WI38 (cell line): ENCODE measurements at regions not wholly inside any gene's neighbourhood (a gene's known extent, or its start where the extent isn't known, plus 50 kb on each side); places are given as distances from the start of the nearest gene placed in this dataset.
A peak's percentile ranks its signal among the peaks of the same experiment; 100 is the strongest.

ENCODE experiments used
- H3K4me3 ChIP-seq: 2 replicates; pipeline ENCODE4 v1.5.1; 2011; ENCODE audit warnings: low read depth, mild to moderate bottlenecking, control low read depth, low read length
- TF ChIP-seq, protein P1 (sequence below): IDR thresholded peaks from 2 replicates; pipeline ENCODE4 v1.5.1; 2012; ENCODE audit warnings: low read depth, mild to moderate bottlenecking, control low read depth, low read length

DNA sequence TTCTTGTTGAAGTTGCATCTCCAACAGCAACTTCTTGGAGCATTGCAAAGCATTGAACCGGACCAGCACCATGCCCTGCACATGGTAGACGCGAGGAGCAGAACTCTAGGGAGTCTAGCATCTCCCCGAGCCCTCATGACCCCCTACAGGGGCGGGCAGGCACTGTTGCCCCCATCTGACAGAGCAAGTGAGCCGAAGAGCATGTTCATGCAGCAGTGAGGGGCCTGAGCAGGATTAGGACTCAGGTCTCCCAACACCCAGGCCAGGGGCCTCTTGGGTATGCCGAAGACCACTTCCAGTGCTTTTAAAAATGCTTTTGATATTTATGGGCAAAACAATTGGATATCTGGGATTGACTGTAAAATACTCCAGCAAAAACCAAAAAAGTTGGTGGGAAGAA is 163.3 kb downstream of the TFCP2L1 start:
- no peak overlapping the region for H3K4me3 ChIP-seq
- TF ChIP-seq, protein P1, sequence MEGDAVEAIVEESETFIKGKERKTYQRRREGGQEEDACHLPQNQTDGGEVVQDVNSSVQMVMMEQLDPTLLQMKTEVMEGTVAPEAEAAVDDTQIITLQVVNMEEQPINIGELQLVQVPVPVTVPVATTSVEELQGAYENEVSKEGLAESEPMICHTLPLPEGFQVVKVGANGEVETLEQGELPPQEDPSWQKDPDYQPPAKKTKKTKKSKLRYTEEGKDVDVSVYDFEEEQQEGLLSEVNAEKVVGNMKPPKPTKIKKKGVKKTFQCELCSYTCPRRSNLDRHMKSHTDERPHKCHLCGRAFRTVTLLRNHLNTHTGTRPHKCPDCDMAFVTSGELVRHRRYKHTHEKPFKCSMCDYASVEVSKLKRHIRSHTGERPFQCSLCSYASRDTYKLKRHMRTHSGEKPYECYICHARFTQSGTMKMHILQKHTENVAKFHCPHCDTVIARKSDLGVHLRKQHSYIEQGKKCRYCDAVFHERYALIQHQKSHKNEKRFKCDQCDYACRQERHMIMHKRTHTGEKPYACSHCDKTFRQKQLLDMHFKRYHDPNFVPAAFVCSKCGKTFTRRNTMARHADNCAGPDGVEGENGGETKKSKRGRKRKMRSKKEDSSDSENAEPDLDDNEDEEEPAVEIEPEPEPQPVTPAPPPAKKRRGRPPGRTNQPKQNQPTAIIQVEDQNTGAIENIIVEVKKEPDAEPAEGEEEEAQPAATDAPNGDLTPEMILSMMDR = no peak

DNA sequence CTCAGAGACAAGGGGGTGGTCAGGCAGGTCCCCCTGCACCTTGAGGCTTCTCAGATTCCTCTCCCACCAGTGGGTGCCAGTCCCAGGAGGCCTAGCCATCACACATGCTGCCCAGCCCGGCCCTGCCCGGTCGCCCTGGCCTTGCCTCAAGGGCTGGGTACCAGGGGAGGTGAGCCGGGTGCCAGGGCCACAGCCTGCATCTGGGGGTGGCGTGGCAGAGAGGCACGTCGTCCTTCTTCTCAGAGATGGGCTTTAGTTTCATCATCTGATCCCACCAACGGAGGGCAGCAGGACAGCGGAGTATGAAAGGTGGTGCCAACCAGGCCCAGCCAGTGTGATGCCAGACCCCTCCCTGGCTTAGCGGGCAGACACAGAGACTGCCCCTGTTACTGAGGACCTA is 161.7 kb downstream of the TFCP2L1 start:
- TF ChIP-seq, protein P1 = no peak
- no peak overlapping the region for H3K4me3 ChIP-seq

DNA sequence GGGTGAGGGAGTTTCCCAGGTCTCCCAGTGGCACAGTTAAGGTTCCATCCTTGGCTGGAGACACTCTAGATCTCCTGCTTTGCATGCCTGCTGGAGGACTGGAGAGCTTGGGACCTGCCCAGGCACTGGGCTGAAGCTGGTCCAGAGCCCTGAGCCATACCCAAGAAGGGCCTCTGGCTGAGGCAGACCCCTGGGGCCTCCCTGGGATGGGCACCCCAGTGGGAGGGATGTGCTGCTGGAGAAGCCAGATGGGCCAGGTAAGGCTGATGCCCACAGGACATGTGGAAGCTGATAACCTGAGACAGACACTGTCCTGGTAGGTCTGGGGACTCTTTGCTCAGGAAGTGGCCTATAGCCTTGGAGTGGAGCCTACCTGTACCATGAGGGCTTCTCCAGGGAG is 160.7 kb downstream of the TFCP2L1 start:
- TF ChIP-seq, protein P1 = no peak
- H3K4me3 ChIP-seq = no peak overlapping the region

DNA sequence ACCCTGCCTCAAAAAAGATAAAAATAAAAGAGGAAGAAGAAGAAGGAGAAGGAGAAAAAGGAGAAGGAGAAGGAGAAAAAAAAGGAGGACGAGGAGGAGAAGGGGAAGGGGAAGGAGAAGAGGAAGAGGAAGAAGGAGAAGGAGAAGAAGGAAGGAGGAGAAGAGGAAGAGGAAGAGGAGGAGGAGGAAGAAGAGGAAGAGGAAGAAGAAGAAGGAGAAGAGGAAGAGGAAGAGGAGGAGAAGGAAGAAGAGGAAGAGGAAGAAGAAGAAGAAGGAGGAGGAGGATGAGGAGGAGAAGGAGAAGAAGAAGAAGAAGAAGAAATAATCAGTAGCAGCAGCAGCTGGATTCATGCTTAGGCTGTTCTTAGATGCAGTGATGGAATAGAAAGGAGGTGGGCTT is 159.7 kb downstream of the TFCP2L1 start:
- TF ChIP-seq, protein P1 = no peak
- H3K4me3 ChIP-seq = no peak overlapping the region

DNA sequence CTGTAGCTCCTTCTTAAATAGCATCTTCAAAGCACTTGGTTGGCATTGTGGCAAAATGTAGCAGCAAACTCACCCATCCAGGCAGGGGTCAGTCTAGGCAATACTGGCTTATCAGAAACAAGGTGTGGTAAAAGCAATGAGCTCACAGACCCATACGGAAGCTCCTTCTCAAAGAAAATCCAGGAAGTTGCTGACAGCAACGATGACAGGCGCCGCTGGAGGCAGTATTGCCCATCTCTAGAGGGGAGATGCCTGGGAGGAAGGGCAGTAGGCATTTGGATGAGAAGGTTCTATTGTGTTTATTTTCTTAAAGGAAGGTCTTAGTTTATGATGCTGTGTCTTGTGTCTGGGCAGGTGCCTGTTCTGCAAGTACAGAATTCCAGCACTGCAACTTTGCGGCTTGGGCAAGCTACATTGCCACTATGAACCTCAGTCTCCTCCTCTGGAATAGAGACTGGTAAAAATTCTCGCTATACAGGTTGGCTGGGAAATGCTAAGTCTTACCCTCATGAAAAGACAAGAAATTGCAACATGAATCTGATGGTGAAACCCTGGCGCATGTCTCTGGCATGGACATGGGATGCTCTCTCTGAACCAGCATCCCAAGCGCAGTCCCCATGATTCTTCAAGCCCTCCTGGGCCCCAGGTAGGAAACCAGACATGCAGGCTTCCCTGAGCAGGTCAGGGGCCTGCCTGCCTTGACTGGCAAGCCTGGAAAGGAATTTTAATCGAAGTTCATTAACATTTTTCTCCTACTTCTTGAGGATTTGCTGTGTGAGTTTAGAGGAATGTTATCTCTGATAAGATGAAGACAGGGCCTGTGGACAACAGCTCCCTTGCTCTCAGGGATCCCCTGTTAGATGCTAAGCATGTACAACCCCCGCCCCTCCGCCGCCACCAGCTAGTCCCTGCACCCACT is 156.0 kb downstream of the TFCP2L1 start:
- H3K4me3 ChIP-seq = no peak overlapping the region
- TF ChIP-seq, protein P1 = peak; percentile 30

DNA sequence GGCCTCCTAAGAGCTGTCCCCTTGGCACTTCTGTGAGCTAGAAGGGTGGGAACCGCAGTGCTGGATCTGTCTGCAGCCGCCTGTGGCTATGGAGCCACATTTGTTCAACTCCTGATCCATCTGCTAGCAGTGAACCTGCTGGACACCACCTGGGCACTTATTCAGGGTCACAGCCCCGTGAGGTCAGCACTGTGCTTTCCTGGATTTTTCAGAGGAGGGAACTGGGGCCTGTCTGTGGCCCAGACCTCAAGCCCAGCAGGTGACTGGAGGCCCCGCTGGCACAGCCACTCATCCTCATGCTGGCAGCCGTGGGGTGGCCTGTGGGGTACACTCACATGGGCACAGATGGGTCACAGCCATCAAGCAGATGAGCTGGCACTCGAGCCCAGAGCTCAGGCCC is 155.3 kb downstream of the TFCP2L1 start:
- H3K4me3 ChIP-seq = no peak overlapping the region
- TF ChIP-seq, protein P1 = no peak

DNA sequence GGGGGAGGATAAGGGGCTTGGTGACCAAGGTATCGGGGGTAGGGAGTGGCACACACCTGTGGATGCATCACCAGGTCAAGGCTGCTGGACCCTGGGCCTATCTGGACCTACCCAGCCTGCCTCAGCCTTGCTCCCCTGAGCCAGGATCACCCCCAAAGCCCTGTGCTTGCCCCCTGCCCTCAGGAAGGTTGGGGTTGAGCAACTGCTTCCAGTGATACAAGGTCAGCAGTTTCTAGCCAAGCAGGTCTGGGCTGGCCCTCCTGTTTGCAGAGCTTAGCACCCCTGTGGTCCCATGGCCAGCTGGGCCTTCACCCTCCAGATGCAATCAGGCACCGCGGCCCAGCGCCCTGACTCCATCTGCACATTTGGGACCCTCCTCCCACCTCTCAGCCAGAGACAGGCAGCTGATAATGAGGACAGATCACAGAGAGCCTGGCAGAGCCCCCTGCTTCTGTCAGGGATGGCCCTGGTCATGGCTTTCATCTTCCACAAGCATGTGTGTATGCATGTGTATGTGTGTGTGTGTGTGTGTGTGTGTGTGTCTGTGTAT is 154.6 kb downstream of the TFCP2L1 start:
- TF ChIP-seq, protein P1 = no peak
- no peak overlapping the region for H3K4me3 ChIP-seq
